HL-60 (cell line): ENCODE measurements at regions not wholly inside any gene's neighbourhood (a gene's known extent, or its start where the extent isn't known, plus 50 kb on each side); places are given as distances from the start of the nearest gene placed in this dataset.

Experiments used
- DNase-seq, 2 experiments: peaks; one replicate each; pipeline ENCODE4 v3.0.0-alpha.2; 2010 to 2020; ENCODE audit warnings: low read depth in 1 of 2, low spot score in 1 of 2
- H3K27ac ChIP-seq: fragments of 250-450 bp; sonication (Bioruptor Pico); replicated peaks from 2 replicates; pipeline ENCODE4 v1.5.1; 2020; ENCODE audit warnings: mild to moderate bottlenecking, moderate library complexity
- H3K27me3 ChIP-seq: fragments of 250-450 bp; sonication (Bioruptor Pico); 2 replicates; pipeline ENCODE4 v1.5.1; 2021; ENCODE audit warnings: mild to moderate bottlenecking, moderate library complexity; ENCODE audit not compliant: insufficient read depth, poor library complexity, severe bottlenecking
- H3K4me3 ChIP-seq: replicated peaks from 2 replicates; pipeline ENCODE4 v1.5.1; 2011; ENCODE audit warnings: mild to moderate bottlenecking, control low read depth, low read length; ENCODE audit not compliant: insufficient read depth
- CTCF ChIP-seq: IDR thresholded peaks from one replicate; pipeline ENCODE4 v1.5.1; 2011; ENCODE audit warnings: low read length, control low read depth, inconsistent platforms; ENCODE audit not compliant: insufficient read depth
- GABPA ChIP-seq: IDR thresholded peaks from 2 replicates; pipeline ENCODE4 v1.6.1; 2012; ENCODE audit warnings: low read depth
- POLR2AphosphoS5 ChIP-seq: IDR thresholded peaks from 2 replicates; pipeline ENCODE4 v1.6.1; 2012; ENCODE audit warnings: low read depth
- REST ChIP-seq: IDR thresholded peaks from 2 replicates; pipeline ENCODE4 v1.6.1; 2012; ENCODE audit warnings: low read depth; ENCODE audit not compliant: insufficient replicate concordance
- SPI1 ChIP-seq: IDR thresholded peaks from 2 replicates; pipeline ENCODE4 v1.6.1; 2012; ENCODE audit warnings: low read depth, mild to moderate bottlenecking, borderline replicate concordance

GRCh38 chr22:23509571-23510302 lies 70.4 kb downstream of the IGLL1 start:
- DNase-seq, result no peak
- H3K4me3 ChIP-seq, result no peak overlapping the region
- no peaks in the 10 kb centered on the region for H3K27me3 ChIP-seq
- no peak overlapping the region for H3K27ac ChIP-seq
- no peak for TF ChIP-seq GABPA
- no peak for TF ChIP-seq POLR2AphosphoS5
- TF ChIP-seq SPI1, result no peak
- no peak for TF ChIP-seq CTCF
- TF ChIP-seq REST, result no peak

GRCh38 chr22:23504516-23504915 lies 75.6 kb downstream of the IGLL1 start:
- no peaks in the 10 kb centered on the region for H3K27me3 ChIP-seq
- no peak for DNase-seq
- no peak overlapping the region for H3K27ac ChIP-seq
- TF ChIP-seq SPI1 (no peak), POLR2AphosphoS5 (no peak), GABPA (no peak), CTCF (no peak), REST (no peak)
- H3K4me3 ChIP-seq, result no peak overlapping the region

- H3K27me3 ChIP-seq, result no peaks in the 10 kb centered on the region
- no peak for TF ChIP-seq CTCF
- no peak for TF ChIP-seq SPI1
- TF ChIP-seq GABPA, result no peak
- no peak for TF ChIP-seq POLR2AphosphoS5
- H3K27ac ChIP-seq, result no peak overlapping the region
- H3K4me3 ChIP-seq, result no peak overlapping the region
- no peak for DNase-seq
Observed at GRCh38 chr22:23503736-23504440, 76.2 kb downstream of the IGLL1 start.
